Upper lobe of right lung (tissue), 1 donor: ENCODE measurements at regions not wholly inside any gene's neighbourhood (a gene's known extent, or its start where the extent isn't known, plus 50 kb on each side); places are given as distances from the start of the nearest gene placed in this dataset.
A peak's percentile ranks its signal among the peaks of the same experiment; 100 is the strongest.

Source experiments
- ATAC-seq: fragments of 200-7000 bp; cut with Tn5 transposase; one replicate; pipeline ENCODE4 v1.9.1; 2020; ENCODE audit warnings: mild to moderate bottlenecking, moderate library complexity
- DNase-seq: peaks from one replicate; pipeline ENCODE4 v3.0.0-alpha.2; 2020
- H3K27ac ChIP-seq: fragments of 200-600 bp; one replicate; pipeline ENCODE4 v1.8.0; 2022
- H3K27me3 ChIP-seq: fragments of 200-600 bp; one replicate; pipeline ENCODE4 v1.8.0; 2022; ENCODE audit warnings: mild to moderate bottlenecking
- H3K36me3 ChIP-seq: fragments of 200-600 bp; one replicate; pipeline ENCODE4 v1.8.0; 2022
- H3K4me1 ChIP-seq: fragments of 200-600 bp; one replicate; pipeline ENCODE4 v1.8.0; 2022
- H3K4me3 ChIP-seq: fragments of 200-600 bp; one replicate; pipeline ENCODE4 v1.8.0; 2022; ENCODE audit warnings: mild to moderate bottlenecking
- H3K9me3 ChIP-seq: fragments of 200-600 bp; one replicate; pipeline ENCODE4 v1.8.0; 2022
- CTCF ChIP-seq: fragments of 200-600 bp; IDR thresholded peaks from one replicate; pipeline ENCODE4 v1.8.0; 2022; ENCODE audit warnings: antibody characterized with exemption
- intact Hi-C: fragments of 100-400 bp; cut with DNase I; formaldehyde crosslinking; loops from one replicate; pipeline ENCODE4 v1.11.0; 2022
- donor health status: DM: no; HTN: yes; CAD: no; lungs with severe emphysema.

GRCh38 chr11:27807596-27807995, 107.3 kb upstream of the BDNF start:
- H3K4me1 ChIP-seq, result no peaks in the 10 kb centered on the region
- ATAC-seq (no peak), DNase-seq (no peak)
- H3K4me3 ChIP-seq, result no peak overlapping the region
- TF ChIP-seq CTCF, result no peak
- no peaks in the 10 kb centered on the region for H3K27me3 ChIP-seq
- H3K9me3 ChIP-seq, result no peaks in the 10 kb centered on the region
- H3K36me3 ChIP-seq, result no peaks in the 10 kb centered on the region
- no peak overlapping the region for H3K27ac ChIP-seq
- intact Hi-C loops, result no loop called here

GRCh38 chr11:27806122-27806521, 105.9 kb upstream of the BDNF start:
- no peak overlapping the region for H3K4me3 ChIP-seq
- H3K4me1 ChIP-seq, result no peaks in the 10 kb centered on the region
- no peaks in the 10 kb centered on the region for H3K9me3 ChIP-seq
- no peaks in the 10 kb centered on the region for H3K27me3 ChIP-seq
- no peaks in the 10 kb centered on the region for H3K36me3 ChIP-seq
- H3K27ac ChIP-seq, result no peak overlapping the region
- no peak for DNase-seq
- no peak for ATAC-seq
- intact Hi-C loops, result no loop called here
- TF ChIP-seq CTCF, result no peak

GRCh38 chr11:27795955-27796861, 96.0 kb upstream of the BDNF start:
- H3K36me3 ChIP-seq, result no peaks in the 10 kb centered on the region
- H3K4me1 ChIP-seq, result no peaks in the 10 kb centered on the region
- DNase-seq (no peak), ATAC-seq (peak; percentile 79)
- no peak overlapping the region for H3K4me3 ChIP-seq
- no peak overlapping the region for H3K27ac ChIP-seq
- no peaks in the 10 kb centered on the region for H3K27me3 ChIP-seq
- intact Hi-C loops, result no loop called here
- TF ChIP-seq CTCF, result no peak
- no peaks in the 10 kb centered on the region for H3K9me3 ChIP-seq

GRCh38 chr11:27786864-27787263, 86.6 kb upstream of the BDNF start:
- Histone ChIP-seq H3K4me3 (no peak overlapping the region), H3K27ac (no peak overlapping the region), H3K36me3 (no peaks in the 10 kb centered on the region), H3K27me3 (no peaks in the 10 kb centered on the region), H3K4me1 (no peaks in the 10 kb centered on the region), H3K9me3 (no peaks in the 10 kb centered on the region)
- TF ChIP-seq CTCF, result no peak
- intact Hi-C loops, result no loop called here
- ATAC-seq (no peak), DNase-seq (no peak)

- intact Hi-C loops, result no loop called here
- Histone ChIP-seq H3K27me3 (no peaks in the 10 kb centered on the region), H3K4me3 (no peak overlapping the region), H3K9me3 (no peaks in the 10 kb centered on the region), H3K27ac (no peak overlapping the region), H3K4me1 (no peaks in the 10 kb centered on the region), H3K36me3 (no peaks in the 10 kb centered on the region)
- ATAC-seq (no peak), DNase-seq (no peak)
- no peak for TF ChIP-seq CTCF
Observed at GRCh38 chr11:27786331-27786730, 86.1 kb upstream of the BDNF start.
